ENCODE measurements at regions not wholly inside any gene's neighbourhood (a gene's known extent, or its start where the extent isn't known, plus 50 kb on each side); places are given as distances from the start of the nearest gene placed in this dataset.
"Not testable (repeated sequence)": the region's sequence is repeated elsewhere in the genome, so short reads cannot be mapped to it uniquely, and the experiment has no call there.

GRCh38 chr21:28174006-28174405, 818.7 kb downstream of the LTN1 start:
- Histone ChIP-seq H3K4me1 (no peaks in the 10 kb centered on the region), H3K4me3 (no peak overlapping the region), H3K27me3 (no peaks in the 10 kb centered on the region), H3K36me3 (no peaks in the 10 kb centered on the region), H3K27ac (no peak overlapping the region), H3K9me3 (no peaks in the 10 kb centered on the region)
- DNase-seq (no peak), ATAC-seq (ENCODE audit: low FRiP score in 2 of 2) (no peak)
- TF ChIP-seq CTCF (IDR thresholded peaks at IDR 0.05) (no peak), POLR2AphosphoS5 (IDR thresholded peaks at IDR 0.05) (no peak), EP300 (IDR thresholded peaks at IDR 0.05) (no peak), POLR2A (IDR thresholded peaks at IDR 0.05) (no peak)
- WGBS, 2 donors = 86 to 98% methylated on average over 2 of the region's 2 CpGs

- H3K27ac ChIP-seq = no peak overlapping the region
- no peaks in the 10 kb centered on the region for H3K4me1 ChIP-seq
- H3K4me3 ChIP-seq = no peak overlapping the region
- TF ChIP-seq CTCF (IDR thresholded peaks at IDR 0.05) (no peak), POLR2AphosphoS5 (IDR thresholded peaks at IDR 0.05) (no peak), EP300 (IDR thresholded peaks at IDR 0.05) (no peak), POLR2A (IDR thresholded peaks at IDR 0.05) (no peak)
- no peak for DNase-seq
- H3K9me3 ChIP-seq = no peaks in the 10 kb centered on the region
- H3K27me3 ChIP-seq = no peaks in the 10 kb centered on the region
- ATAC-seq (ENCODE audit: low FRiP score in 2 of 2) = no peak
- 88 to 92% methylated on average over 2 of the region's 2 CpGs for WGBS, 2 donors
- H3K36me3 ChIP-seq = no peaks in the 10 kb centered on the region
Observed at GRCh38 chr21:28172376-28172775, 820.3 kb downstream of the LTN1 start.

GRCh38 chr21:28167366-28167765, 825.3 kb downstream of the LTN1 start:
- no peaks in the 10 kb centered on the region for H3K9me3 ChIP-seq
- no peaks in the 10 kb centered on the region for H3K4me1 ChIP-seq
- H3K27me3 ChIP-seq = no peaks in the 10 kb centered on the region
- H3K27ac ChIP-seq = no peak overlapping the region
- H3K4me3 ChIP-seq = no peak overlapping the region
- DNase-seq (no peak), ATAC-seq (ENCODE audit: low FRiP score in 2 of 2) (no peak)
- TF ChIP-seq EP300 (IDR thresholded peaks at IDR 0.05) = no peak
- TF ChIP-seq POLR2AphosphoS5 (IDR thresholded peaks at IDR 0.05) = no peak
- no peak for TF ChIP-seq POLR2A (IDR thresholded peaks at IDR 0.05)
- no peak for TF ChIP-seq CTCF (IDR thresholded peaks at IDR 0.05)
- H3K36me3 ChIP-seq = no peaks in the 10 kb centered on the region

- H3K36me3 ChIP-seq; H3K27ac ChIP-seq; H3K9me3 ChIP-seq; H3K27me3 ChIP-seq; DNase-seq; ATAC-seq (ENCODE audit: low FRiP score in 2 of 2); H3K4me3 ChIP-seq; H3K4me1 ChIP-seq: not testable (repeated sequence)
- WGBS, 2 donors = 84 to 87% methylated on average over 9 of the region's 9 CpGs
Observed at GRCh38 chr21:28164519-28164918, 828.2 kb downstream of the LTN1 start.

- WGBS, 2 donors = 92 to 94% methylated on average over 15 of the region's 15 CpGs
Observed at GRCh38 chr21:28162052-28162451, 830.6 kb downstream of the LTN1 start.

GRCh38 chr21:28160378-28160777, 832.3 kb downstream of the LTN1 start:
- 87 to 89% methylated on average over 3 of the region's 3 CpGs for WGBS, 2 donors
- no peak for TF ChIP-seq POLR2A (IDR thresholded peaks at IDR 0.05)
- Histone ChIP-seq H3K27ac (no peak overlapping the region), H3K4me1 (no peaks in the 10 kb centered on the region), H3K27me3 (no peaks in the 10 kb centered on the region), H3K9me3 (no peaks in the 10 kb centered on the region), H3K4me3 (no peak overlapping the region), H3K36me3 (no peaks in the 10 kb centered on the region)
- DNase-seq (no peak), ATAC-seq (ENCODE audit: low FRiP score in 2 of 2) (peak in 1 of 2 donors; percentile 60)

More at GRCh38 chr21:28162052-28162451, 830.6 kb downstream of the LTN1 start:
- not testable (repeated sequence) for H3K4me1 ChIP-seq; ATAC-seq (ENCODE audit: low FRiP score in 2 of 2); H3K36me3 ChIP-seq; H3K4me3 ChIP-seq; H3K9me3 ChIP-seq; H3K27me3 ChIP-seq; H3K27ac ChIP-seq
- peak in 1 of 2 donors; percentile 6 for DNase-seq
